HG03060 (cell line): ENCODE measurements at regions not wholly inside any gene's neighbourhood (a gene's known extent, or its start where the extent isn't known, plus 50 kb on each side); places are given as distances from the start of the nearest gene placed in this dataset.

Source experiments
- ATAC-seq: cut with Tn5 transposase; IDR thresholded peaks from one replicate; pipeline ENCODE4 v1.9.1; 2021; ENCODE audit warnings: low read depth, moderate number of reproducible peaks; ENCODE audit not compliant: unreplicated experiment

DNA sequence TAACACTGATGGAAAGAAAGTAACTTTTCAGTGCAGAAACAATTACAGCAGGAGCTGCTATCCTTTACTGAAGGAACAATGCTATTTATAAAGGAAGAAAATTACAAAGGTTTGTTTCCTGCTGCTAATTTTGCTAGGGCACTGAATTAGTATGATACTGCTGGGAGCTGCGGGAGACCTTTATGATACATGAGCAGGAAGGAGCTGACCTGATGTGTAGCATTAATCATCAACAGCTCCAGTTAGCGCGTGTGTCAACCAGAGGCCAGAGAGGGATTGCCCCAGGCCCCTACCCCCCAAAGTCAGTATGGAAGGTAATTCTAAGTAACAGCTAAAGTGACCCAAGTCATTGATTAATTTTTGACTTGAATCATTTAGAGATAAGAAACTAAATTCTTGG is 728.9 kb downstream of the PCDH18 start:
- ATAC-seq: no peak

DNA sequence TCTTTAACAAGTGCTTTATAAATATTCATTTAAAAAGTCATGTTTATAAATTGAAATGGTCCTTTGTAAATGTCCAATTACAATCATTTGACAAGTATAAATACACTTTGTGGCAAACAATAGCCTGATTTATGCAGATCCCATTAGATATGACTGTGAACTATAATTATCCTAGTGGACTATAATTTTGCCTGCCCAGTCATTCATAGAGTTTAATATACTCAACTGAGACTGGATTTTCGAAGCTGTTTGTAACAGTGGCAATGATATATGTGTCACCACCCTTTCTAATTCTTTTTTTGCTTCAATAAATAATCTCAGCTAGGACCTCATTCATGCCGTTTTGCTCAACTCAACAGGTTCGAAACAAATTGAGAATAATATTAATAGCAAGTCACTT is 732.0 kb downstream of the PCDH18 start:
- ATAC-seq: no peak

DNA sequence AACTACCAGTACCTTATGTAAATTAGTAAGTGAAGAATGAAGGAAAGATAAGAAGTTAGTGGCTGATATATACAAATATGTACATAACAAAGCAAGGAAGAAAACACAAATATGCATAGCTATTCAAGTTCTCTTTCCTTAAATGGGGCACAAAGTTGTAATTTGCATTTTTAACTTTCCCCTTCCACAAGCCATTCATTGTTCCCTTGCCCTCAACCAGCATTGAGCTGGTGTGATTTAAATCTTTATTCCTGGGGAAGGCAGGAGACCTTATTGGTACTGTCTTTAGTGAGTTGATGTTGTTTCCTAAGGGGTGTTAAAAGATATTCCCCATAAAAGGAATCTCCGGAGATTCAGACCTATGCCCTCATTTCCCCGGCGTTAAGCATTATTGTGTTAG is 735.3 kb downstream of the PCDH18 start:
- no peak for ATAC-seq

DNA sequence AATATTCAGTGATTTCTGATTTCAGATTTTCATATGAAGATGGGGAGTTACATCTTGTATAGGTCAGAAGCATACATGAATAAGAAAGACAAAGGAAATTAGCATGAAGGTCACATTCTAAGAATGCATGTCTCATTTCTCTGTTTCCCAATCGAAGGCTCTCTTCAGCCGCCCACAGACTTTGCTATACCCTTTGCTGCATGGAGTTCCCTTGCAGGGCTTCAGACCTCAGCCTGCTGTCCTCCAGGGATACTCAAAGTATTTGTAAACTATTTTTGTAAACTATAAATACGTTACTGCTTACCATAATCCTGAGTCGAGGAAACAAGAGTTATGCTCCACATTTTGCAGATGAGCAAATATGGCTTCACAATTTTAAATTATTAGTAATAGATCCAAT is 738.4 kb downstream of the PCDH18 start:
- ATAC-seq: no peak

DNA sequence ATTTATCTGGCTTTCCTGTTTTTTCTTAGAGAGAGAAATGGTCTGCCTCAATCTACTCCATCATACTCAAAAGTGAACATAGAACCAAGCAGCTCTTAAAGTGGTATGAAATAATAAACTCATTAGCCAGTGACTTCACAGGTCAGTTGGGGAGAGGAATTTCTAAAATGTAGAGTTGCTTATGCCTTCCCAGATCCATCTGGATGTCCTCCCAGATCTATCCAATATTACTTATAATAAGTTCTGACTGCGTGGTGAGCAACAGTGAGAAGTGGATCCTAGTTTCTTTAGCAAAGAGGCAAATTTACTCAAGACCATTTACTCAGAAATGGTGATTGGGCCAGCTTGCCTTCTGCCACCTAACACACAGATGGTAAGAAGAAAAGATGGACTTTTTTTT is 748.0 kb downstream of the PCDH18 start:
- no peak for ATAC-seq

DNA sequence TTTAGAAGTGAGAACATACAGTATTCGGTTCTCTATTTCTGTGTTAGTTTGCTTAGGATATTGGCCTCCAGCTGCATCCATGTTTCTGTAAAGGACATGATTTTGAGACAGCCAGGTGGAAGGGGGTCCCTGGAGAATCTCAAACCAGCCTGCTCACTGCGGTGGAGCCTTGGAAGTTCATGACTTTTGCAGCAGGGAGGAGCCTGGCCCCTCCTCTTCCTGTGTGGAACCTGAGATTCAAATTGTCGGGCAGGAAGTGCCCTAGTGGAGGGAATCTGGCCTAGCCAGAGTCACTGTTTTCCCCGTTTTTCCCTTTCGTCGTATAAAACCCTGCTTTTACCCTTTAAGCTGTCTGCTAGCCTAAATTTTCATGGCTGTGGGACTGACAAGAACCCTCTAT is 762.6 kb downstream of the PCDH18 start:
- ATAC-seq: no peak

DNA sequence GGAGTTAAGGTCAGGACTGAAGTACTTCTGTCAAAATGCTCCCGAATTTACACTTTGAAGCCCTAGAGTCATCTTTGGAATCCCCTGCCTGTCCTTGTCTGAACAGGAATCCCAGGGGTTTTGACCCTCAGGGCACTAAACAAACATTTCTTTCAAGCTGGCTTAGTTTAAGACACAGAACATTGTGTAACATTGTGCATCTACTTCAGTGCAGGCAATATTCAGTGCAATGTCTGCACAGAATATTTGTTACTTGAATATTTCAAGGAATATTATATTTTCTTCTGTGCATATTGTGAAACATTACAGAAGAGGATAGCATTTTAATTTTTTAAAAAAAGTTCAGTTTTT is 763.4 kb downstream of the PCDH18 start:
- no peak for ATAC-seq

DNA sequence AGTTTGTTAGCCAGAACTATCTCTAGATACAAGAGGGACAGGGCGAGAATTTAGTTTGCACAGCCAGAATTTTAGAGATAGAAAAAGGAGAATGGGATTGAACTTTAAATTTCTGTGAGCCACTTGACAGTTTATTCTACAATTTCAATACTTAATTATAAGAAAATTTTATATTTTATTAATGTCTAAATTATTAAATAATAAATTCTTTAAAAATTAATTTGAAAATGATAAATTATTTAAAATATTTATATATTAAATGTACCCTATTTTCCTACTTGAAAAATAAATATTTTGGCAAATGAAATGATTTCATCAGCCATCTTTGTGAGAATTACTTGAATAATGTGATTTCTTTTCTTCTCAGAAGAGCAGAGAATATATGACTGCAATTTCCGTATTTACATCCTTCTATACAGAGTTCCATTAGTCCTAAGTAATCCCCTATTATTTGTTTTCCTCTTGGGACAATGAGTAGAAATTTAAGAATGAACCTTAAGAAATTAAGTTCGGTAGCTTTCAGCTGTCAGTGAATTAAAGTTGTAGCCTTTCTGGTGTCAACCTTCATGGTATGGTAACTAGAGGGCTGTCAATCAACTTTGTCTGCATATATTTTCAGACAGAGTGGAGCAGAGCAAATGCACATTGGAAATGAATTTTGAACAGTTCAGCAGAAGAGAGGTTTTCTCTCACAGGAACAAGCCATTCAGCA is 763.9 kb downstream of the PCDH18 start:
- no peak for ATAC-seq

DNA sequence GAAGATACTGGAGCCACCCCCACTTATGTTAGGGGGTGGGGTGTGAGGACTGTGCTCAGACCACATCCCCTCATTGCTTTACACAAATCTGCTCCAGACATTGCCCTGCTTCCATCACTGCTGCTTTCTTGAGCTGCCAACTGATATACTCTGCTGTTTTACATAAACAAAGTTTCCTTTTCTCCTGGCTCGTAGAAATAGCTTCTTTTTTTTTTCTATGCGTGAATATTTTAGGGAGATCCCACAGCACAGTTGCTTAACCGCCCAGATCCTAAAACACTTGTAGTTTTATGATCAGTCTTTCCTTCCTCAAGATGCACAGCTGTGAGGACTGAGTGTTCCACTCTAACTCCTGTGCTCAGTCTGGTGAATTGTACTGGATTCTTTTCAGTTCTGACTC is 768.4 kb downstream of the PCDH18 start:
- ATAC-seq: no peak

DNA sequence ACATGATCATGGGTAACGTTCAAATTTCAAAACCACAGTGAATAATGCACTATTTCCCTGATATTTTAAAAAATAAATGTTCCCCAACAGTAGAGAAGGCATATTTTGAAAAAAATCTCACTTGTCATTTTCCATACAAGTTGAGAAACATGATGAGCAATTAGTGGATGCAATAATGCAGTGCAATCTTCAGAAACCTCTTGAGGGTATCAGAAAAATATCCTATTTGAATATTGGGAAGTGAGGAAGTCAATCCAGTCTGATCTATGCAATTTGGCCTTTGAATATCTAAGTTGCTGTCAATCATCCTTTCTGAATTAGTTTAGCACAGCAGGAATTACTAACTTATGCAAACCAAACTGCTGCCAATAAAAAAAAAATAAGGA is 776.8 kb downstream of the PCDH18 start:
- ATAC-seq: no peak

DNA sequence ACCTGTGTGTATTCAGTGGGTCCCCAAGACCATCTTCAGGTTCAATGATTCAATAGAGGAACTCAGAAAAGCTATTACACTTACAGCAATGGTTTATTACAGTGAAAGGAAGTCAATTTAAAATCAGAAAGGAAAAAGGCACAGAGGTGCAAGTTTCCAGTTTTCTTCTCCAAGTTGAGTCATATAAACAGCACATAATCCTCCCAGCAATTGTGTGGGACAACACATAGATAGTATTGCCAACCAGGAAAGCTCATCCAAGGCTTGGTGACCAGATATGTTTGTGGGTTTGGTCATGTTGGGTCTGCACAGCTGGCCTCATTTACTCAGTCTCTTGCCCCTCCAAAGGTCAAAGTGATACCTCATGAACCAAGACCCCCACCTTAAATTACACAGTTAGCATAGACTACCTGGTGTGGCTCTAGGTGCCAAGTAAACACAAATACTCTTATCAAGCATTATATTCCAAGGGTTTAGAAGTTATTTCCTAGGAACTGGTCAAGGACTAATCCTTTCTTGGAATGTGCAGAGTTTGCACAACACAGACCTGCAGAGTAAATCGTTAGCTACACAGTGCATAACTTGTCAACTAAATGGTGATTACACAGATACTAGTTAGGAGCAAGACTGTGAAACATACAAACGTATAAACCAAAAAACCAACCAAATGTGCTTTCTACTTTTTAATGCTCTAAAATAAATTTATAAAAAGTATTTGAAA is 777.3 kb downstream of the PCDH18 start:
- no peak for ATAC-seq

DNA sequence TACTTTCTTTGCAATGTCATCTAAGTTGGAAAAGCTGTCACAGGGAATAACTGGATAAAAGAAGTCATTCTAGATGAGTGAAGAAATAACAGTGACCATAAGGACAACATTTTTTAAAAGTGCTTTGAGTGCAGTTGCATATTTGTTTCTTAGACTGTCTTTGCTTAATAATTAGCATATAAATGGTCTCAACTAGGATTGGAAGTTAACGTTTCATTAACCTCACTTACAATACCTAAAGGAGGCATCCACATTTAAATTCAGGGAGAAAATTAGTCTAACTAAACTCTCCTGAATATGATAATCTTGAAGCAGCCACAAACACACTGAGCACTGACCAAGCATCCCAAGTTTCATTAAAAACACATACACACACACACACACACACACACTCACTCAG is 780.7 kb downstream of the PCDH18 start:
- no peak for ATAC-seq

DNA sequence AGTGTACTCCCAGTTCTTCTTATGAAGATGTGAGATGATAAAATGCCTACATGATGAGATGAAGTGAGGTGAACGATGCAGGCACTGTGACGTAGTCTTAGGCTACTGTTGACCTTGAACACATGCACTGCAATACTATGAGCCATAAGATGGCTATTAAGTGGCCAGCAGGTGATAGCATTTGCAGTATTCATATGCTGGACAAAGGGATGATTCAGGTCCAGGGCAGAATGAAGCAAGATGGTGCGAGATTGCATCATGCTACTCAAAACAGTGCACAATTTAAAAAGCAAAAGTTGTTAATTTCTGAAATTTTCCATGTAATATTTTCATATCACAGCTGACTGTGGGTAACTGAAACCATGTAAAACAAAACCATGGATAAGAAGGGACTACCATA is 781.4 kb downstream of the PCDH18 start:
- ATAC-seq: no peak

DNA sequence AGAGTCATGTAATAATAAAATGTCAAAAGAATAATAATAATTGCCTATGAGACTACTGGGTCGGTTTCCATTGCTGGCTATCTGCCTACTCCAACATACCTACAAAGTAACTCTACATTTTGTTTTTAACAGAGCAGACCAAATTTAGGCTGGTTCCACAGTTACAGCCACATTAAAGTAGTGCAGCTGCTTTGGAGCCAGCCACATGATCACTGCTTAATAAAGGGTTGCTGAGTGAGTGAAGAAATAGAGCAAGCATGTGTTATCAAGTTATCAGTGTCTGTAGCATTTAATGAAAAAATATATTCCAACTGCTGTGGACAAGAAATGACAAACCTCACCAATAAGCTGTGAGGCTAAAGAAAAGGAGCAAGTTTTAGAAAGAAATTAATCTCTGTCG is 782.3 kb downstream of the PCDH18 start:
- no peak for ATAC-seq

DNA sequence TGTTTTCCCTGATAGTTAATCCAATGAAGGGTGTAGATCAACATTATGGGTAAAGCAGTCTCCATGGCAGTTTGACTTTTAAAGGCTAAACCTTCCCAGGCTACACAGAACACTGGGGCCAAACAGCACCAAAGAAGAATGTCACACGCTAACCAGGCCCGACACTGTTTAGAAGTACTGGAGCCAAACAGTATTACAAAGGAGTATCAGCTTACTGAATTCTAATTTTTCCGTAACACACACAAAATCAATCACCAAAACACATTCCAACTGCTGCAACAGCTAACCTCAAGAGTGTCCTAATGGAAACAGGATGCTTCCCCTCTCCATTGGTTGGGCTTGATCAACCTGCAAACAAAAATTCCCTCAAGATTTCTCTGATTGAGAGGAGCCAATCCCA is 783.5 kb downstream of the PCDH18 start:
- ATAC-seq: no peak

DNA sequence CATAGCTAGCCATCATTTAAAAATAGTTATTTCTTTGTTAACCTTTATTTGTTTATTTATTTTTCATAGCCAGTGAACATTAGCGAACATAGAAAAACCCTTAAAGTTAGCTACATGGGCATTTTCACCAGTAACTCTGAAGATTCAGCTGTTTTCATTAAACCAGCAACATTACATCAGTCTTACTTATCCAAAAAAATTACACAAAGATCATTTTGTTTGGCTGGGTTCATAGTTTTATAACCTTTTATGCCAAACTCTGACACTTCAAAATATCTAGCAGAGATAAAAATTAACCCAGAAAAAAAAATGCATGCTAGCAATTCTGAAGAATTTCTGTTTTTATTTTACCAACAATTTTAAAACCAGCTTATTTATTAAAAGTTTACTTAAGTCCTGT is 784.1 kb downstream of the PCDH18 start:
- no peak for ATAC-seq

DNA sequence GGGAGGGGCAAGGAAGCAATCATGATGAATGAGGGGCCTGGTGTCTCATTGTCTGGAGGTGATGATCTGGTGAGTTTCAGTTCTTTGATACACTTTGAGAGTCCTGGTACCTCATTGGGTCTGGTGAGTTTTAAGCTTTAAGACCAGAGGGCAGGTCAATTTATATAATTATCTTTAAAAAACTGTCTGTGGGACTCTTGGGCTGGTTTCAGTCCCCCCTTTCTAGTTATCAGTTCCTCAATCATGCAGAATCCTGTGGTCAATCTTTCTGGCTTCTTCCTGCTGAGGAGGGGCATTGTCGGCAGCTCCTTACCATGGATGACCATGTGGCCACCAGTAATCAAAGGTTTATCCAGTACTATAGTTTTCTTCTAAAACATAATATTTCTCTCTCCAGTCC is 789.1 kb downstream of the PCDH18 start:
- no peak for ATAC-seq

DNA sequence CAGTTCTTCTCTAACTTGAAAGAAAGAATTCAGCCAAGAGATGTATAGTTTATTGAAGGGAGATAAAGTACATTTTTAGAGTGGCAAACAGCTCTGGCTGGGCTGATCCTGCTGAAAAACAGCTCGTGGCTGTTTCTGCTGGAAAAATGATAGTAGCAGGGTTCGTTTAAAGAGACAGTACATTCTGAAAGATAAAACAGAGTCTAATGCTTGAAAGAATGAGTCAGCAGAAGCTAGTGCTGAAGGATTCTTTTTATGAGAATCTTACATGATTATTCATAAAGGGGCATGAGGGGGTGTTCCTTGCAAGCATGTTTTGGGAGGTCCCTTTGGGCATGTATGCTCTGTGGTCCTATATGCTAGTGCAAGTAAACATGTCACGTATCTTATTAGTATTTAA is 790.0 kb downstream of the PCDH18 start:
- ATAC-seq: no peak

DNA sequence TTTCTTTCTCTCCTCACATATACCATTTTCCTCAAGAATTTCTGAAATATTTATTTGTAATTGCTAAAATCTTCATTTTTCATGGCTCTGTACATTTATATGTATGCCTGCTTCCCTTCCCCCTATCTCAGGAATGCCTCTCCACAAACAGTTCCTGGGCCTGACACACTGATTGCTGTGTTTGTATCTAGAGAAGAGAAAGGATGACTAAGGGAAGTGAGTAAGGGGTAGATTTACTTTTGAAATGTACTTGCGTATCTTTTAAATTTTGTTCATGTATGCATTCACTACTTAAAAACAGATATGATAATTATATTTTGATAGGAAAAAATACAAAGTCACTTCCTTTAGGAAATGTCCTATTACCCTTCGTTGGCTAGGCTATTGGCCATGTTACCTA is 790.8 kb downstream of the PCDH18 start:
- ATAC-seq: no peak

DNA sequence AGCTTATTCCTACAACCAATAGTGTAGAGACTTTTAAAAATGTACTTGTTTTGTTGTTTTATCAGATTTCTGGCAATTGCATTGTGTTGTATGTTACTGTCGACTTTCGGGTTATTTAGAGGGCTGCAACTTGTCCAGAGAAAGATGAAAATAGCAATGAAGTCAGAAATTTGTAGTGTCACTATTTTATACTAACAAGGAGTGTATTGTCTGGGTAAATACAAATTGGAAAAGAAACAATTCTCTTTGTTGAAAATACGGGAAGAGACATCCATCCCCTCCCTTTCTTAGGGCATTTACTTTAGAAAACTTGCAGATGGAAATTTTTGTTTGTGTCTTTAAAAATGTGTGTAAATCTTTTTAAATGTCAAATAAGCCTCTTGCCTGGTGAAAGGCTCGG is 792.0 kb downstream of the PCDH18 start:
- no peak for ATAC-seq

DNA sequence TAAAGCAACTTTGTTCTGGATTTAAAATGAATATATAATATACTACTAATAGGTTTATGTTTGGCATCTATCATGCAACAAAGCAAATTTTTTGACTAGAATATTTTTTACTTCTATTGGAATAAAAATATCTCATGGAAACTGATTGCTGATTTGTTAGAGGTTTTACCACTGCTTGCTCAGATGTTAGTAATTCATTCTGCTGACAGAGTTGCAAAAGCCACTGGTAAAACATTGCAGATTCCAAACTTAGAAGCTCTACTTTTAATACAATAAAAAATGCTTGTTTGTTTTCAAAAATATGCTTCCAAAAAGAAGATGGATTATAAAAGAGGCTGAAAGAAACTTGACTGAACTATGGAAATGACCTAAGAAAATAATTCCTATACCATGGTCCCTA is 795.2 kb downstream of the PCDH18 start:
- ATAC-seq: no peak

DNA sequence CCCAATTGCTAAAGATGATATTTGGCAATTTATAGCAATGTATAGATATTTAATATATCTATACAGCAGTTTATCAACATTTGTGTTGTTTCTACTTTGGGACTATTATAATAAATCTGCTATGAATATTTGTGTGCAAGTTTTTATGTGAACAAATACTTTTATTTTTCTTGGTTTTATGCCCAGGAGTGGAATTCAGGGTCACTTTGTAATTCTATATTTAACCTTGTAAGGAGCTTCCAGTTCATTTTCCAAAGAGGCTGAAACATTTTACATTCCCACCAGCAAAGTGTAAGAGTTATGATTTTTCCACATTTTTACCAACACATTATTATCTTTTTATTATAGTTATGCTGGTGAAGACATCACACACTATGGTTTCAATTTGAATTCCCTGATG is 801.3 kb downstream of the PCDH18 start:
- no peak for ATAC-seq
